NT2/D1 (cell line): ENCODE measurements at regions not wholly inside any gene's neighbourhood (a gene's known extent, or its start where the extent isn't known, plus 50 kb on each side); places are given as distances from the start of the nearest gene placed in this dataset.
"Not testable (repeated sequence)": the region's sequence is repeated elsewhere in the genome, so short reads cannot be mapped to it uniquely, and the experiment has no call there.

ENCODE experiments used
- SUZ12 ChIP-seq: IDR thresholded peaks from 2 replicates; pipeline ENCODE4 v1.6.1; 2011; ENCODE audit not compliant: insufficient read length, insufficient read depth; ENCODE audit errors: extremely low read depth
- YY1 ChIP-seq: IDR thresholded peaks from 2 replicates; pipeline ENCODE4 v1.6.1; 2011; ENCODE audit not compliant: insufficient read length, insufficient read depth
- ZNF274 ChIP-seq: IDR thresholded peaks from 2 replicates; pipeline ENCODE4 v1.6.1; 2011; ENCODE audit warnings: mild to moderate bottlenecking, low read depth, low read length

DNA sequence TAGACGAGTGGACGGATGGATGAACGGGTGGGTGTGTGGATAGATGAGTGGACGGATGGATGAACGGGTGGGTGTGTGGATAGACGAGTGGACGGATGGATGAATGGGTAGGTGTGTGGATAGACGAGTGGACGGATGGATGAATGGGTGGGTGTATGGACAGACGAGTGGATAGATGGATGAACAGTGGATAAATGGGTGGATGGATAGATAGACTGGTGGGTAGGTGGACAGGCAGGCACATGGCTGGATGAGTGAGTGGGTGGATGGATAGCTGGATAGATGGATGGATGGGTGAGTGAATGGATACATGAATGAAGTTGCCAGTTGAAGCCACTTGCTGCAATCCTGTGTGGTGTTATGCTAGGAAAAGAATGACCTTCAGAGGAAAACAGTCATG, 107.5 kb downstream of the NPIPB11 start:
- not testable (repeated sequence) for TF ChIP-seq ZNF274, SUZ12, YY1
